HG03520 (cell line): ENCODE measurements at regions not wholly inside any gene's neighbourhood (a gene's known extent, or its start where the extent isn't known, plus 50 kb on each side); places are given as distances from the start of the nearest gene placed in this dataset.
"Not testable (repeated sequence)": the region's sequence is repeated elsewhere in the genome, so short reads cannot be mapped to it uniquely, and the experiment has no call there.

ENCODE experiments used
- ATAC-seq: cut with Tn5 transposase; IDR thresholded peaks from one replicate; pipeline ENCODE4 v1.9.1; 2021; ENCODE audit warnings: mild to moderate bottlenecking, moderate library complexity; ENCODE audit not compliant: unreplicated experiment

GRCh38 chr16:82302042-82302727 lies 132.2 kb upstream of the MPHOSPH6 start:
- no peak for ATAC-seq

- ATAC-seq = no peak
Observed at GRCh38 chr16:82301146-82301755, 131.2 kb upstream of the MPHOSPH6 start.

- no peak for ATAC-seq
Observed at GRCh38 chr16:82300374-82300951, 130.4 kb upstream of the MPHOSPH6 start.

- ATAC-seq = no peak
Observed at GRCh38 chr16:82298472-82298871, 128.4 kb upstream of the MPHOSPH6 start.

- ATAC-seq = no peak
Observed at GRCh38 chr16:82295290-82296201, 125.5 kb upstream of the MPHOSPH6 start.

GRCh38 chr16:82293671-82294070 lies 123.6 kb upstream of the MPHOSPH6 start:
- no peak for ATAC-seq

- no peak for ATAC-seq
Observed at GRCh38 chr16:82287937-82288336, 117.9 kb upstream of the MPHOSPH6 start.

- ATAC-seq = no peak
Observed at GRCh38 chr16:82282662-82283061, 112.6 kb upstream of the MPHOSPH6 start.

- ATAC-seq = no peak
Observed at GRCh38 chr16:82281544-82281943, 111.5 kb upstream of the MPHOSPH6 start.

GRCh38 chr16:82280867-82281266 lies 110.8 kb upstream of the MPHOSPH6 start:
- ATAC-seq = no peak

GRCh38 chr16:82275349-82275748 lies 105.3 kb upstream of the MPHOSPH6 start:
- not testable (repeated sequence) for ATAC-seq

- ATAC-seq = no peak
Observed at GRCh38 chr16:82271636-82272035, 101.6 kb upstream of the MPHOSPH6 start.

GRCh38 chr16:82267675-82268074 lies 97.7 kb upstream of the MPHOSPH6 start:
- not testable (repeated sequence) for ATAC-seq

- ATAC-seq = no peak
Observed at GRCh38 chr16:82265809-82266208, 95.8 kb upstream of the MPHOSPH6 start.

GRCh38 chr16:82264756-82265155 lies 94.7 kb upstream of the MPHOSPH6 start:
- ATAC-seq = no peak

GRCh38 chr16:82263521-82264143 lies 93.6 kb upstream of the MPHOSPH6 start:
- ATAC-seq = peak; percentile 64

- no peak for ATAC-seq
Observed at GRCh38 chr16:82262244-82262643, 92.2 kb upstream of the MPHOSPH6 start.

- ATAC-seq = no peak
Observed at GRCh38 chr16:82260212-82260795, 90.3 kb upstream of the MPHOSPH6 start.

- no peak for ATAC-seq
Observed at GRCh38 chr16:82259731-82260130, 89.7 kb upstream of the MPHOSPH6 start.

- no peak for ATAC-seq
Observed at GRCh38 chr16:82257990-82258389, 88.0 kb upstream of the MPHOSPH6 start.
